Lower leg skin (tissue), 3 donors: ENCODE measurements at regions not wholly inside any gene's neighbourhood (a gene's known extent, or its start where the extent isn't known, plus 50 kb on each side); places are given as distances from the start of the nearest gene placed in this dataset.

ENCODE experiments used
- POLR2A ChIP-seq, 2 donors: fragments of 450-650 bp; IDR thresholded peaks; one replicate each; pipeline ENCODE4 v1.6.1; 2016 to 2017; ENCODE audit warnings: antibody characterized with exemption in 2 of 2, mild to moderate bottlenecking in 1 of 2, moderate library complexity in 1 of 2
- TF ChIP-seq, protein P1 (sequence below), 3 donors: fragments of 450-650 bp; IDR thresholded peaks; one replicate each; pipeline ENCODE4 v1.5.1; 2016; ENCODE audit warnings: antibody characterized with exemption in 3 of 3, mild to moderate bottlenecking in 3 of 3, moderate library complexity in 2 of 3

DNA sequence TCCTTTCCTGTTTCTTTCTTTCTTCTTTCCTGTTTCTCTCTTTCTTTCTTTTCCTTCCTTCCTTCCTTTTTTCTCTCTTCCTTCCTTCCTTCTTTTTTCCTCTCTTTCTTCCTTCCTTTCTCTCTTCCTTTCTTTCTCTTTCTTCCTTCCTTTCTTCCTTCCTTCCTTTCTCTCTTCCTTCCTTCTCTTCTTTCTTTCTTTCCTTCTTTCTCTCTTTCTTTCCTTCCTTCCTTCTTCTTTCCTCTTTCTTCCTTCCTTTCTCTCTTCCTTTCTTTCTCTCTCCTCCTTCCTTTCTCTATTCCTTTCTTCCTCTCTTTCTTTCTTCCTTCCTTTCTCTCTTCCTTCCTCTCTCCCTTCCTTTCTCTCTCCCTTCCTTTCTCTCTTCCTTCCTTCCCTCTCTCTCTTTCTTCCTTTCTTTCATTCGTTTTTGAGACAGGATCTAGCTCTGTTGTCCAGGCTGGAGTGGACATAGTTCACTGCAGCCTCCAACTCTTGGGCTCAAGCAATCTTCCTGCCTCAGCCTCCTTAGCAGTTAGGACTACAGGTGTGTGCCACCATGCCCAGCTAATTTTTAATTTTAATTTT, 170.8 kb upstream of the GMDS start:
- no peak for TF ChIP-seq POLR2A (IDR thresholded peaks at IDR 0.05)
- TF ChIP-seq, protein P1, sequence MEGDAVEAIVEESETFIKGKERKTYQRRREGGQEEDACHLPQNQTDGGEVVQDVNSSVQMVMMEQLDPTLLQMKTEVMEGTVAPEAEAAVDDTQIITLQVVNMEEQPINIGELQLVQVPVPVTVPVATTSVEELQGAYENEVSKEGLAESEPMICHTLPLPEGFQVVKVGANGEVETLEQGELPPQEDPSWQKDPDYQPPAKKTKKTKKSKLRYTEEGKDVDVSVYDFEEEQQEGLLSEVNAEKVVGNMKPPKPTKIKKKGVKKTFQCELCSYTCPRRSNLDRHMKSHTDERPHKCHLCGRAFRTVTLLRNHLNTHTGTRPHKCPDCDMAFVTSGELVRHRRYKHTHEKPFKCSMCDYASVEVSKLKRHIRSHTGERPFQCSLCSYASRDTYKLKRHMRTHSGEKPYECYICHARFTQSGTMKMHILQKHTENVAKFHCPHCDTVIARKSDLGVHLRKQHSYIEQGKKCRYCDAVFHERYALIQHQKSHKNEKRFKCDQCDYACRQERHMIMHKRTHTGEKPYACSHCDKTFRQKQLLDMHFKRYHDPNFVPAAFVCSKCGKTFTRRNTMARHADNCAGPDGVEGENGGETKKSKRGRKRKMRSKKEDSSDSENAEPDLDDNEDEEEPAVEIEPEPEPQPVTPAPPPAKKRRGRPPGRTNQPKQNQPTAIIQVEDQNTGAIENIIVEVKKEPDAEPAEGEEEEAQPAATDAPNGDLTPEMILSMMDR (IDR thresholded peaks at IDR 0.05), result no peak
